Trophoblast cell (in vitro differentiated cells and primary cell): ENCODE measurements at regions not wholly inside any gene's neighbourhood (a gene's known extent, or its start where the extent isn't known, plus 50 kb on each side); places are given as distances from the start of the nearest gene placed in this dataset.

Source experiments
- DNase-seq, 2 donors: peaks; one replicate each; pipeline ENCODE4 v3.0.0-alpha.2; 2016
- H2AFZ ChIP-seq: 2 replicates; pipeline ENCODE4 v1.6.1; 2013; ENCODE audit warnings: low read length, moderate library complexity, mild to moderate bottlenecking; ENCODE audit not compliant: insufficient read depth, poor library complexity
- H2AK5ac ChIP-seq: 2 replicates; pipeline ENCODE4 v1.6.1; 2013; ENCODE audit warnings: mild to moderate bottlenecking, low read length
- H2BK120ac ChIP-seq: 2 replicates; pipeline ENCODE4 v1.6.1; 2013; ENCODE audit warnings: low read length, mild to moderate bottlenecking, moderate library complexity; ENCODE audit not compliant: insufficient read depth, poor library complexity
- H2BK12ac ChIP-seq: 2 replicates; pipeline ENCODE4 v1.6.1; 2013; ENCODE audit warnings: mild to moderate bottlenecking, low read length, moderate library complexity
- H2BK5ac ChIP-seq: 2 replicates; pipeline ENCODE4 v1.6.1; 2013; ENCODE audit warnings: low read length, low read depth, moderate library complexity, mild to moderate bottlenecking; ENCODE audit not compliant: poor library complexity
- H3K14ac ChIP-seq: 2 replicates; pipeline ENCODE4 v1.6.1; 2013; ENCODE audit warnings: mild to moderate bottlenecking, low read length
- H3K18ac ChIP-seq: 2 replicates; pipeline ENCODE4 v1.6.1; 2013; ENCODE audit warnings: mild to moderate bottlenecking, low read length
- H3K23ac ChIP-seq: 2 replicates; pipeline ENCODE4 v1.6.1; 2013; ENCODE audit warnings: low read length
- H3K27ac ChIP-seq: 2 replicates; pipeline ENCODE4 v1.5.1; 2013; ENCODE audit warnings: low read depth, mild to moderate bottlenecking, inconsistent platforms, low read length, moderate library complexity
- H3K27me3 ChIP-seq: 2 replicates; pipeline ENCODE4 v1.6.1; 2013; ENCODE audit warnings: inconsistent platforms, mild to moderate bottlenecking, low read length, moderate library complexity; ENCODE audit not compliant: insufficient read depth
- H3K36me3 ChIP-seq, 2 experiments: 1 replicate in 1 of 2; 2 replicates in 1 of 2; pipeline ENCODE4 v1.6.1; 2013; ENCODE audit warnings: low read length in 2 of 2, mild to moderate bottlenecking in 2 of 2, moderate library complexity in 1 of 2; ENCODE audit not compliant: insufficient read depth in 2 of 2, control insufficient read depth in 1 of 2
- H3K4ac ChIP-seq: 2 replicates; pipeline ENCODE4 v1.6.1; 2013; ENCODE audit warnings: low read depth, mild to moderate bottlenecking, low read length, moderate library complexity
- H3K4me1 ChIP-seq, 2 experiments: 1 replicate in 1 of 2; 2 replicates in 1 of 2; pipeline ENCODE4 v1.6.1; 2013; ENCODE audit warnings: low read length in 2 of 2, mild to moderate bottlenecking in 2 of 2, moderate library complexity in 1 of 2; ENCODE audit not compliant: insufficient read depth in 2 of 2, control insufficient read depth in 1 of 2
- H3K4me2 ChIP-seq: 2 replicates; pipeline ENCODE4 v1.6.1; 2013; ENCODE audit warnings: inconsistent platforms, mild to moderate bottlenecking, low read length, moderate library complexity
- H3K4me3 ChIP-seq: 2 replicates; pipeline ENCODE4 v1.5.1; 2013; ENCODE audit warnings: mild to moderate bottlenecking, low read depth, low read length, inconsistent platforms
- H3K79me1 ChIP-seq: one replicate; pipeline ENCODE4 v1.6.1; 2013; ENCODE audit warnings: low read length
- H3K79me2 ChIP-seq: 2 replicates; pipeline ENCODE4 v1.6.1; 2013; ENCODE audit warnings: low read length, mild to moderate bottlenecking; ENCODE audit not compliant: control insufficient read depth, insufficient read depth, poor library complexity
- H3K9ac ChIP-seq: 2 replicates; pipeline ENCODE4 v1.6.1; 2013; ENCODE audit warnings: mild to moderate bottlenecking, low read length
- H3K9me3 ChIP-seq: 2 replicates; pipeline ENCODE4 v1.6.1; 2013; ENCODE audit warnings: low read depth, mild to moderate bottlenecking, control low read depth, inconsistent platforms, low read length; ENCODE audit not compliant: insufficient read depth
- H4K12ac ChIP-seq: 2 replicates; pipeline ENCODE4 v1.6.1; 2013; ENCODE audit warnings: low read depth, mild to moderate bottlenecking, low read length, moderate library complexity
- H4K8ac ChIP-seq: 2 replicates; pipeline ENCODE4 v1.6.1; 2013; ENCODE audit warnings: low read depth, mild to moderate bottlenecking, low read length, moderate library complexity
- H4K91ac ChIP-seq: one replicate; pipeline ENCODE4 v1.6.1; 2013; ENCODE audit warnings: low read depth, mild to moderate bottlenecking, low read length, moderate library complexity
- whole genome bisulfite sequencing: extraction: QIAGEN DNeasy Blood & Tissue Kit; methylation state at CpG from one replicate; pipeline ENCODE4 v1.1.7; 2013; ENCODE audit warnings: missing lambda C conversion rate; ENCODE audit not compliant: insufficient read length, insufficient coverage; ENCODE audit errors: extremely low coverage; 5-methylcytosine and 5-hydroxymethylcytosine counted together

DNA sequence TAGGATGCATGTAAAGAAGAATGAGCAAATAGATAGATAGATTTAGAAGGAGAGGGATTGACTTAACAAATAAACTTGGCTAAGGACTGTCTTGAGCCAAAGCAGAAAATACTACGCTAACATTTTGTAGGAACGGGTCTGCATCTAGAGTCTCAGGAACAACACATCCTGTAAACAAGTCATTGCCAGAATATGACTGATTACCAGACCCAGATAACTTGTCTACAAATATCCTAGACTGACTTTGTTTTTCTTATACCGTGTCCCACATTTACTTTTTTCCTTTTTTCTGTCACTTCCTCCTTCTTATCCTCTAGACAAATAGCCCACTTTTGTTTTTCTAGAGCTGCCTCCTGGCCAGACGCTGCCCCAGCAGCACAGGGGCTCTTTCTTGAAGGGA, 393.6 kb downstream of the PDGFC start:
- Histone ChIP-seq H2AK5ac (no peak overlapping the region), H2BK5ac (no peak overlapping the region), H3K9ac (no peak overlapping the region)

DNA sequence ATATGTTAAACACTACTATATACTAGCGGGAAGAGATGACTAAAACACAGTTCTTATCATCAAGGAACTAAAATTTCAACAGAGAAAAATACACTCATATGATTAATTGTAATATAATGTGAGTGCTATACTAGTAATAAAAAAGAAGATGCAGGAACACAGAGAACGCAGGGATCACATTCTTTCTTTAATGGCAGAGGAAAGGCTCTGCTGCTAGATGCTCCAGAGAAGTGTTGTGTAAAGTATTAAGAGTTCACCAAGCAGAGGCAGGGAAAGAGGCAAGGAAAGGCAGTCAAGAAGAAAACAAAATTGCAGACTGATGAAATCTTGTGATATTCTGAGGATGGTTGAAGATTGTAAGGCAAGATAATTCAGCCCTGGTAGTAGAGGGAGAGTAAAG, 394.7 kb downstream of the PDGFC start:
- Histone ChIP-seq H3K9ac (no peak overlapping the region), H2AK5ac (no peak overlapping the region), H4K12ac (no peak overlapping the region), H3K79me2 (no peaks in the 10 kb centered on the region), H3K36me3 (no peaks in the 10 kb centered on the region), H3K4me2 (no peak overlapping the region), H3K4ac (no peak overlapping the region), H2BK120ac (no peak overlapping the region), H2AFZ (no peak overlapping the region), H3K27ac (no peak overlapping the region), H3K23ac (no peak overlapping the region), H4K8ac (no peak overlapping the region), H3K27me3 (no peaks in the 10 kb centered on the region), H3K14ac (no peak overlapping the region), H2BK12ac (no peak overlapping the region), H4K91ac (no peak overlapping the region), H3K4me3 (no peak overlapping the region), H3K18ac (no peak overlapping the region), H3K4me1 (peaks cover 0 to 2% of the 10 kb centered on the region in 2 experiments), H3K9me3 (no peaks in the 10 kb centered on the region), H3K79me1 (no peaks in the 10 kb centered on the region), H2BK5ac (no peak overlapping the region)
- no peak for DNase-seq
- WGBS: no CpG with 5 or more reads among the region's 2 CpGs

More for the DNA sequence above, 393.6 kb downstream of the PDGFC start:
- Histone ChIP-seq H3K4me3 (no peak overlapping the region), H3K27me3 (no peaks in the 10 kb centered on the region), H2BK120ac (no peak overlapping the region), H2BK12ac (peak overlapping the region; percentile 36), H3K36me3 (no peaks in the 10 kb centered on the region), H3K79me1 (no peaks in the 10 kb centered on the region), H4K8ac (peak overlapping the region; percentile 43), H4K91ac (peak overlapping the region; percentile 35), H4K12ac (no peak overlapping the region), H3K27ac (peak overlapping the region; percentile 46), H3K4me1 (peaks cover 0 to 2% of the 10 kb centered on the region in 2 experiments), H3K4me2 (no peak overlapping the region), H3K9me3 (no peaks in the 10 kb centered on the region), H3K18ac (no peak overlapping the region), H3K14ac (no peak overlapping the region), H3K4ac (no peak overlapping the region), H3K79me2 (no peaks in the 10 kb centered on the region), H2AFZ (no peak overlapping the region), H3K23ac (no peak overlapping the region)
- no CpG with 5 or more reads among the region's 4 CpGs for WGBS
- DNase-seq: no peak

DNA sequence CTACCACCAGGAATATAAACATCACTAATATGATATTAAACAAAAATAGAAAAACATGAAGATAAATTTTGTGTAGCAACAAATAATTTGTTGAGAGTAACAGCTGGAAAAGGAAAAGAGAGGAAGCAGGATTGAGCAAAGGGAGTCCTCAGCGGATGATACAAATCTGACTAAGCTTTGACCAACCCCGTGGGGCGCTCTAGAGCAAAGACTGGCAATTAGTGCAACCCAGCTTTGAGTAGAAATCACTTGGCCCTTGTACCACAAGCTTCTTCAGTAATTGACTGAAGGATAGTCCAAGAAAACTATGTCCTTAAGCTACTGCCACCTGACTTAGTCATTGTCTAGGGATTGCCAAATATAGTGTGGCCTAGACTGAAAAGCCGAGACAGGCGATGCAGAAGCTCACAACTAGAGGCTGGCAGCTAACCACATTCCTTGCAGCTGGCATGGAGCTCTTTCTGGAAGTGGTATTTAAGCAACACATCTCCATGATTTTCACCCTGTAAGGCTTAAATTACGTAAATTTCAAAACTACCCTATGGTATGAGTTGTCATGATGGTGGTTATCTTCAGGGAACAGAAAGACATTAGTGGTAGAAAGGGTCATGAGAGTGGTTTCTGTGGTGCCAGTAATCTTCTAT, 396.0 kb downstream of the PDGFC start:
- no peak overlapping the region for H3K4me3 ChIP-seq
- no peak overlapping the region for H2AK5ac ChIP-seq
- H3K4ac ChIP-seq: no peak overlapping the region
- H3K4me2 ChIP-seq: no peak overlapping the region
- no peak overlapping the region for H3K23ac ChIP-seq
- H3K14ac ChIP-seq: no peak overlapping the region
- no peak overlapping the region for H3K18ac ChIP-seq
- no peak overlapping the region for H4K91ac ChIP-seq
- H3K4me1 ChIP-seq: peaks cover 0 to 2% of the 10 kb centered on the region in 2 experiments
- H3K9ac ChIP-seq: no peak overlapping the region
- no peak overlapping the region for H2AFZ ChIP-seq
- no peaks in the 10 kb centered on the region for H3K79me1 ChIP-seq
- WGBS: no CpG with 5 or more reads among the region's 6 CpGs
- DNase-seq: peak; percentile 4 to 19
- H3K79me2 ChIP-seq: no peaks in the 10 kb centered on the region
- H4K12ac ChIP-seq: no peak overlapping the region
- H3K36me3 ChIP-seq: no peaks in the 10 kb centered on the region
- no peaks in the 10 kb centered on the region for H3K27me3 ChIP-seq
- H3K27ac ChIP-seq: no peak overlapping the region
- H2BK120ac ChIP-seq: peak overlapping the region; percentile 11
- no peak overlapping the region for H4K8ac ChIP-seq
- no peak overlapping the region for H2BK5ac ChIP-seq
- no peak overlapping the region for H2BK12ac ChIP-seq
- no peaks in the 10 kb centered on the region for H3K9me3 ChIP-seq

GRCh38 chr4:156571146-156571545, 400.5 kb downstream of the PDGFC start:
- Histone ChIP-seq H3K27ac (no peak overlapping the region), H3K36me3 (no peaks in the 10 kb centered on the region), H4K8ac (no peak overlapping the region), H3K23ac (no peak overlapping the region), H4K91ac (no peak overlapping the region), H2BK5ac (no peak overlapping the region), H4K12ac (no peak overlapping the region), H3K27me3 (no peaks in the 10 kb centered on the region), H2BK120ac (peak overlapping the region; percentile 37), H3K9me3 (no peaks in the 10 kb centered on the region), H3K18ac (no peak overlapping the region), H3K4me2 (no peak overlapping the region), H2BK12ac (peak overlapping the region; percentile 3), H2AFZ (no peak overlapping the region), H3K79me1 (no peaks in the 10 kb centered on the region), H3K4ac (no peak overlapping the region), H3K14ac (peak overlapping the region; percentile 51), H3K79me2 (no peaks in the 10 kb centered on the region), H3K4me1 (no peaks in the 10 kb centered on the region), H3K9ac (no peak overlapping the region), H3K4me3 (no peak overlapping the region), H2AK5ac (no peak overlapping the region)
- DNase-seq: peak in 1 of 2 donors; percentile 38
- no CpG with 5 or more reads among the region's 5 CpGs for WGBS
